ENCODE measurements at regions not wholly inside any gene's neighbourhood (a gene's known extent, or its start where the extent isn't known, plus 50 kb on each side); places are given as distances from the start of the nearest gene placed in this dataset.

GRCh38 chr2:120879431-120880295, 144.0 kb downstream of the GLI2 start:
- Histone ChIP-seq H3K27me3 (replicated peaks in 2 of 5; ENCODE audit: control insufficient read depth in 4 of 5, insufficient read depth in 5 of 5, low read length in 4 of 5) (peaks cover 0 to 18% (median 0%) of the 10 kb centered on the region in 5 experiments), H3K9me3 (ENCODE audit: control extremely low read depth in 1 of 5, control insufficient read depth in 4 of 5, insufficient read depth in 2 of 5, low read depth in 1 of 5, low read length in 4 of 5) (no peaks in the 10 kb centered on the region), H3K4me1 (ENCODE audit: control extremely low read depth in 1 of 4, control insufficient read depth in 4 of 4, insufficient read depth in 4 of 4, low read length in 3 of 4) (no peaks in the 10 kb centered on the region), H3K4me3 (ENCODE audit: control insufficient read depth in 1 of 7, extremely low read depth in 1 of 7, insufficient read depth in 4 of 7, low read depth in 2 of 7, low read length in 6 of 7) (no peak overlapping the region), H3K36me3 (ENCODE audit: control insufficient read depth in 4 of 4, insufficient read depth in 4 of 4, low read length in 3 of 4) (no peaks in the 10 kb centered on the region), H3K27ac (ENCODE audit: insufficient read depth in 1 of 2, low read depth in 1 of 2, low read length in 2 of 2, poor library complexity in 1 of 2, severe bottlenecking in 2 of 2) (no peak overlapping the region)
- 96% methylated on average over 20 of the region's 24 CpGs for WGBS (ENCODE audit: insufficient coverage)
- ChIA-PET CTCF (no interaction called here), POLR2A (no interaction called here)
- DNase-seq: no peak

- ChIA-PET POLR2A (no interaction called here), CTCF (no interaction called here)
- Histone ChIP-seq H3K27ac (ENCODE audit: insufficient read depth in 1 of 2, low read depth in 1 of 2, low read length in 2 of 2, poor library complexity in 1 of 2, severe bottlenecking in 2 of 2) (no peak overlapping the region), H3K27me3 (replicated peaks in 2 of 5; ENCODE audit: control insufficient read depth in 4 of 5, insufficient read depth in 5 of 5, low read length in 4 of 5) (peaks cover 0 to 18% (median 0%) of the 10 kb centered on the region in 5 experiments), H3K9me3 (ENCODE audit: control extremely low read depth in 1 of 5, control insufficient read depth in 4 of 5, insufficient read depth in 2 of 5, low read depth in 1 of 5, low read length in 4 of 5) (no peaks in the 10 kb centered on the region), H3K36me3 (ENCODE audit: control insufficient read depth in 4 of 4, insufficient read depth in 4 of 4, low read length in 3 of 4) (no peaks in the 10 kb centered on the region), H3K4me3 (ENCODE audit: control insufficient read depth in 1 of 7, extremely low read depth in 1 of 7, insufficient read depth in 4 of 7, low read depth in 2 of 7, low read length in 6 of 7) (no peak overlapping the region), H3K4me1 (ENCODE audit: control extremely low read depth in 1 of 4, control insufficient read depth in 4 of 4, insufficient read depth in 4 of 4, low read length in 3 of 4) (no peaks in the 10 kb centered on the region)
- WGBS (ENCODE audit: insufficient coverage): 81% methylated on average over 4 of the region's 7 CpGs
- no peak for DNase-seq
Observed at GRCh38 chr2:120880381-120880780, 144.7 kb downstream of the GLI2 start.

GRCh38 chr2:120881981-120882788, 146.5 kb downstream of the GLI2 start:
- Histone ChIP-seq H3K9me3 (ENCODE audit: control extremely low read depth in 1 of 5, control insufficient read depth in 4 of 5, insufficient read depth in 2 of 5, low read depth in 1 of 5, low read length in 4 of 5) (no peaks in the 10 kb centered on the region), H3K27ac (ENCODE audit: insufficient read depth in 1 of 2, low read depth in 1 of 2, low read length in 2 of 2, poor library complexity in 1 of 2, severe bottlenecking in 2 of 2) (no peak overlapping the region), H3K27me3 (replicated peaks in 2 of 5; ENCODE audit: control insufficient read depth in 4 of 5, insufficient read depth in 5 of 5, low read length in 4 of 5) (peaks cover 0 to 18% (median 0%) of the 10 kb centered on the region in 5 experiments), H3K4me3 (ENCODE audit: control insufficient read depth in 1 of 7, extremely low read depth in 1 of 7, insufficient read depth in 4 of 7, low read depth in 2 of 7, low read length in 6 of 7) (no peak overlapping the region), H3K4me1 (ENCODE audit: control extremely low read depth in 1 of 4, control insufficient read depth in 4 of 4, insufficient read depth in 4 of 4, low read length in 3 of 4) (peaks cover 0 to 12% (median 0%) of the 10 kb centered on the region in 4 experiments), H3K36me3 (ENCODE audit: control insufficient read depth in 4 of 4, insufficient read depth in 4 of 4, low read length in 3 of 4) (no peaks in the 10 kb centered on the region)
- DNase-seq: no peak
- 97% methylated on average over 19 of the region's 21 CpGs for WGBS (ENCODE audit: insufficient coverage)
- ChIA-PET CTCF (no interaction called here), POLR2A (no interaction called here)

- Histone ChIP-seq H3K9me3 (ENCODE audit: control extremely low read depth in 1 of 5, control insufficient read depth in 4 of 5, insufficient read depth in 2 of 5, low read depth in 1 of 5, low read length in 4 of 5) (no peaks in the 10 kb centered on the region), H3K27ac (ENCODE audit: insufficient read depth in 1 of 2, low read depth in 1 of 2, low read length in 2 of 2, poor library complexity in 1 of 2, severe bottlenecking in 2 of 2) (no peak overlapping the region), H3K4me1 (ENCODE audit: control extremely low read depth in 1 of 4, control insufficient read depth in 4 of 4, insufficient read depth in 4 of 4, low read length in 3 of 4) (peaks cover 0 to 12% (median 0%) of the 10 kb centered on the region in 4 experiments), H3K4me3 (ENCODE audit: control insufficient read depth in 1 of 7, extremely low read depth in 1 of 7, insufficient read depth in 4 of 7, low read depth in 2 of 7, low read length in 6 of 7) (no peak overlapping the region), H3K36me3 (ENCODE audit: control insufficient read depth in 4 of 4, insufficient read depth in 4 of 4, low read length in 3 of 4) (no peaks in the 10 kb centered on the region), H3K27me3 (replicated peaks in 2 of 5; ENCODE audit: control insufficient read depth in 4 of 5, insufficient read depth in 5 of 5, low read length in 4 of 5) (peaks cover 0 to 18% (median 0%) of the 10 kb centered on the region in 5 experiments)
- DNase-seq: no peak
- ChIA-PET POLR2A (no interaction called here), CTCF (no interaction called here)
- 96% methylated on average over 14 of the region's 15 CpGs for WGBS (ENCODE audit: insufficient coverage)
Observed at GRCh38 chr2:120883607-120884440, 148.2 kb downstream of the GLI2 start.

GRCh38 chr2:120884472-120885290, 149.0 kb downstream of the GLI2 start:
- Histone ChIP-seq H3K4me3 (ENCODE audit: control insufficient read depth in 1 of 7, extremely low read depth in 1 of 7, insufficient read depth in 4 of 7, low read depth in 2 of 7, low read length in 6 of 7) (no peak overlapping the region), H3K9me3 (ENCODE audit: control extremely low read depth in 1 of 5, control insufficient read depth in 4 of 5, insufficient read depth in 2 of 5, low read depth in 1 of 5, low read length in 4 of 5) (no peaks in the 10 kb centered on the region), H3K27ac (ENCODE audit: insufficient read depth in 1 of 2, low read depth in 1 of 2, low read length in 2 of 2, poor library complexity in 1 of 2, severe bottlenecking in 2 of 2) (no peak overlapping the region), H3K27me3 (replicated peaks in 2 of 5; ENCODE audit: control insufficient read depth in 4 of 5, insufficient read depth in 5 of 5, low read length in 4 of 5) (peaks cover 0 to 18% (median 0%) of the 10 kb centered on the region in 5 experiments), H3K4me1 (ENCODE audit: control extremely low read depth in 1 of 4, control insufficient read depth in 4 of 4, insufficient read depth in 4 of 4, low read length in 3 of 4) (peaks cover 0 to 12% (median 0%) of the 10 kb centered on the region in 4 experiments), H3K36me3 (ENCODE audit: control insufficient read depth in 4 of 4, insufficient read depth in 4 of 4, low read length in 3 of 4) (no peaks in the 10 kb centered on the region)
- ChIA-PET CTCF (no interaction called here), POLR2A (no interaction called here)
- DNase-seq: no peak
- over 99% methylated on average over 15 of the region's 16 CpGs for WGBS (ENCODE audit: insufficient coverage)

GRCh38 chr2:120885321-120885720, 149.7 kb downstream of the GLI2 start:
- 95% methylated on average over 10 of the region's 11 CpGs for WGBS (ENCODE audit: insufficient coverage)
- CTCF ChIA-PET: no interaction called here
- Histone ChIP-seq H3K27me3 (replicated peaks in 2 of 5; ENCODE audit: control insufficient read depth in 4 of 5, insufficient read depth in 5 of 5, low read length in 4 of 5) (peaks cover 0 to 12% (median 0%) of the 10 kb centered on the region in 5 experiments), H3K4me1 (ENCODE audit: control extremely low read depth in 1 of 4, control insufficient read depth in 4 of 4, insufficient read depth in 4 of 4, low read length in 3 of 4) (peaks cover 0 to 12% (median 0%) of the 10 kb centered on the region in 4 experiments), H3K9me3 (ENCODE audit: control extremely low read depth in 1 of 5, control insufficient read depth in 4 of 5, insufficient read depth in 2 of 5, low read depth in 1 of 5, low read length in 4 of 5) (no peaks in the 10 kb centered on the region), H3K4me3 (ENCODE audit: control insufficient read depth in 1 of 7, extremely low read depth in 1 of 7, insufficient read depth in 4 of 7, low read depth in 2 of 7, low read length in 6 of 7) (no peak overlapping the region), H3K36me3 (ENCODE audit: control insufficient read depth in 4 of 4, insufficient read depth in 4 of 4, low read length in 3 of 4) (no peaks in the 10 kb centered on the region), H3K27ac (ENCODE audit: insufficient read depth in 1 of 2, low read depth in 1 of 2, low read length in 2 of 2, poor library complexity in 1 of 2, severe bottlenecking in 2 of 2) (no peak overlapping the region)
- DNase-seq: no peak
- POLR2A ChIA-PET: no interaction called here
